AG04450 (cell line): ENCODE measurements at regions not wholly inside any gene's neighbourhood (a gene's known extent, or its start where the extent isn't known, plus 50 kb on each side); places are given as distances from the start of the nearest gene placed in this dataset.

Source experiments
- CTCF ChIA-PET: fragments of 300-600, 350-600 bp; formaldehyde crosslinking; extraction: SDS; loops from one replicate; lab custom pipeline; 2022; ENCODE audit warnings: antibody characterized with exemption, inconsistent platforms; lab: Charles Lee
- POLR2A ChIA-PET: fragments of 350-600 bp; formaldehyde crosslinking; extraction: SDS; loops from one replicate; lab custom pipeline; 2021; ENCODE audit warnings: antibody characterized with exemption, inconsistent platforms; lab: Yijun Ruan, JAX
- DNase-seq: peaks from one replicate; pipeline ENCODE4 v3.0.0-alpha.2; 2011; ENCODE audit warnings: low read depth, low spot score
- H3K27ac ChIP-seq: one replicate; pipeline ENCODE4 v1.5.1; 2012; ENCODE audit warnings: low read depth, low read length, control low read depth
- H3K27me3 ChIP-seq: one replicate; pipeline ENCODE4 v1.6.0; 2012; ENCODE audit warnings: low read length; ENCODE audit not compliant: control insufficient read depth, insufficient read depth
- H3K4me3 ChIP-seq: 2 replicates; pipeline ENCODE4 v1.5.1; 2011; ENCODE audit warnings: mild to moderate bottlenecking, low read depth, low read length, control low read depth
- H3K9me3 ChIP-seq: 2 replicates; pipeline ENCODE4 v1.5.1; 2012; ENCODE audit warnings: low read length; ENCODE audit not compliant: control insufficient read depth, insufficient read depth
- TF ChIP-seq, protein P1 (sequence below): IDR thresholded peaks from 2 replicates; pipeline ENCODE4 v1.5.1; 2011; ENCODE audit warnings: low read depth, low read length, control low read depth, inconsistent platforms

DNA sequence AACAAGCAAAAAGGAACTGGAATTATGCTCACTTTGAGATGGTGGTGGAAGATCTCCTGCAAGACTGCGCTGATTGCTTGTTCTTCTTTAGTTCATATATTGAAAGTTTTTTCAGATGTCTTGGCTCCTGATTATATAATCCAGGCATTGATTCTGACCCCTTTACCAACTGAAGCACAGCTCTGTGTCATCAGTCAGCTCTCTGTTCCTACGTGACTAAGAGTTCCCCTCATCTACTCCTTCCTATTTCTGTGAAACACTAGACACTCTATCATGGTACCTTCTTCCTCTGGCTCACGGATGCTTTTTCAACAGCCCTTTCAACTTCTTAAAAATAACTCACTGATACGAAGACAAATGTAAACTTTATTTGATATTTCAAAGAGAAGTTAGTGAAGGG is 788.6 kb downstream of the SOCS6 start:
- no peak for DNase-seq
- TF ChIP-seq, protein P1, sequence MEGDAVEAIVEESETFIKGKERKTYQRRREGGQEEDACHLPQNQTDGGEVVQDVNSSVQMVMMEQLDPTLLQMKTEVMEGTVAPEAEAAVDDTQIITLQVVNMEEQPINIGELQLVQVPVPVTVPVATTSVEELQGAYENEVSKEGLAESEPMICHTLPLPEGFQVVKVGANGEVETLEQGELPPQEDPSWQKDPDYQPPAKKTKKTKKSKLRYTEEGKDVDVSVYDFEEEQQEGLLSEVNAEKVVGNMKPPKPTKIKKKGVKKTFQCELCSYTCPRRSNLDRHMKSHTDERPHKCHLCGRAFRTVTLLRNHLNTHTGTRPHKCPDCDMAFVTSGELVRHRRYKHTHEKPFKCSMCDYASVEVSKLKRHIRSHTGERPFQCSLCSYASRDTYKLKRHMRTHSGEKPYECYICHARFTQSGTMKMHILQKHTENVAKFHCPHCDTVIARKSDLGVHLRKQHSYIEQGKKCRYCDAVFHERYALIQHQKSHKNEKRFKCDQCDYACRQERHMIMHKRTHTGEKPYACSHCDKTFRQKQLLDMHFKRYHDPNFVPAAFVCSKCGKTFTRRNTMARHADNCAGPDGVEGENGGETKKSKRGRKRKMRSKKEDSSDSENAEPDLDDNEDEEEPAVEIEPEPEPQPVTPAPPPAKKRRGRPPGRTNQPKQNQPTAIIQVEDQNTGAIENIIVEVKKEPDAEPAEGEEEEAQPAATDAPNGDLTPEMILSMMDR: no peak
- Histone ChIP-seq H3K27me3 (no peaks in the 10 kb centered on the region), H3K27ac (no peak overlapping the region), H3K4me3 (no peak overlapping the region), H3K9me3 (no peaks in the 10 kb centered on the region)
- ChIA-PET CTCF (no interaction called here), POLR2A (no interaction called here)

DNA sequence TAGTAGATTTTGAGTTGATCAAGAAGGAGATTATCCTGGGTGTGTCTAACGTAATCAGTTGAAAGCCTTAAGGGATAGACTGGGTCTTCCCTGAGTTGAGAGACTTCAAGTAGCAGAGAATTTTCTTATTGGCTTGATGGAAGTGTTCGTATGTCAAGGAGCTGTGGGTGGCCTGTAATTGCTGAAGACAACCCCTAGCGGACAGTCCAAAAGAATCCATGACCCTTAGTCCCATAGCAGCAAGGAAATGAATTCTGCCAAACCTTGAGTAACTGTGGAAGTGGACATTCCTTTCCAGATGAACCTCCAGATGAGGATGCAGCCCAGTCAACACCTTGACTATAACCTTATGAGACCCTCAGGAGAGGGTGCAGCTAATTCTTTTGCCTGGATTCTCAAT is 786.3 kb downstream of the SOCS6 start:
- Histone ChIP-seq H3K4me3 (no peak overlapping the region), H3K27ac (no peak overlapping the region), H3K27me3 (no peaks in the 10 kb centered on the region), H3K9me3 (no peaks in the 10 kb centered on the region)
- POLR2A ChIA-PET: no interaction called here
- CTCF ChIA-PET: no interaction called here
- DNase-seq: no peak
- TF ChIP-seq, protein P1: no peak

DNA sequence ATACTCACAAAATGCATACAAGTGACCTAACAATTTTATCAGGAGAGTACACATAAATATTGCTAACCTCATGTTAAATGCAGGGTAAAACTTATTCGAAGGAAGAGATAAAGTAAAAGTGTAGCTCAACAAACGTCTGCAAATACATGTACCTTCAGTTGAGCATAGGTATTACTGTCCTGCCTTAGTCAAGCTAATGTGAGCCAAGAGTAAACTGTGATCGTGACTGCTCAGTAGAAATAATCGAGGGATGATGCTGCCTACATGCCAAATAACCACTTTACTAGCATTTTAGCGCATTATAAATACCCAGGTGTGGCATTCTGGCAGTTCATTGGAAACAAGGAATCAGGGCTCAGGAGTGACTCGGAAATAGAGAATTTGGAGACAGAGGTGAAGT is 779.5 kb downstream of the SOCS6 start:
- TF ChIP-seq, protein P1: no peak
- Histone ChIP-seq H3K27ac (no peak overlapping the region), H3K27me3 (no peaks in the 10 kb centered on the region), H3K9me3 (no peaks in the 10 kb centered on the region), H3K4me3 (no peak overlapping the region)
- ChIA-PET CTCF (no interaction called here), POLR2A (no interaction called here)
- DNase-seq: no peak

DNA sequence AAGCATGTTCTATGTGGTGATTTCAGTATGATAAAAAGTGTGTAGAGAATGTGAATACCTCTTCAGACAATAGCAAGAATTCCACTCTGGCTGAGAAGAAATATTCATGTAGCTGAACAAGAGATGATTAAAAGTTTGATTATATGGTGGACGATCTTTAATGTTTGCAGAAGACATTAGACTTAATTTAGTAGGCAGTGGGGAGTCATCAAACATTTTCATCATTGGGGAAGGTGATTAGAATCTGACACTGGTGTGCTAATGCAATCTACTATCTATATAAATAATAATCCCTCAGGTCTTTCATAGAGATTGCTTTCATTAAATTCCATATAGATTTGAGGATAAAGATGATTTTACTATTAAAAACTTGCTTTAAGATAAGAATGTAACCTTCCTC is 761.0 kb downstream of the SOCS6 start:
- TF ChIP-seq, protein P1: no peak
- no peak for DNase-seq
- ChIA-PET CTCF (no interaction called here), POLR2A (no interaction called here)
- H3K27me3 ChIP-seq: no peaks in the 10 kb centered on the region
- H3K9me3 ChIP-seq: no peaks in the 10 kb centered on the region
- H3K4me3 ChIP-seq: no peak overlapping the region
- no peak overlapping the region for H3K27ac ChIP-seq

DNA sequence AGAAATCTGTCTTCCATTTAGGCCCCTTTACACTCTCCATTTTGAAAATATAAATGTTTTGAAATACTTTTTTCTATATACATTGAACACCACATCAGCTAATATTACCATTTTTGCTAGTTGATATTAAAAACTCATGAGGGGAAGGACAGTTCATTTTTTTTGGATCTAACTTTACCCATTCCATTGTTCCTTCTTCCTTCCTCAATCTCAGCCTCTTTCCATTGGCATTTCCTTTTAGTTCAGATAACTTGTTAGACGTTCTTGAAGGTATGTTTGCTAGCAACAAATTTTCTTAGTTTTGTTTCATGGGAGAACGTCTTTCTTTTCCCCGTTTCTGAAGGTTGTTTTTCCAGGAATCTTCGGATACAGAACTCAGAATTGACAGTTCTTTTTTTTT is 759.0 kb downstream of the SOCS6 start:
- DNase-seq: no peak
- no peak overlapping the region for H3K27ac ChIP-seq
- ChIA-PET CTCF (no interaction called here), POLR2A (no interaction called here)
- no peaks in the 10 kb centered on the region for H3K27me3 ChIP-seq
- TF ChIP-seq, protein P1: no peak
- H3K4me3 ChIP-seq: no peak overlapping the region
- no peaks in the 10 kb centered on the region for H3K9me3 ChIP-seq
